ENCODE measurements at regions not wholly inside any gene's neighbourhood (a gene's known extent, or its start where the extent isn't known, plus 50 kb on each side); places are given as distances from the start of the nearest gene placed in this dataset.

DNA sequence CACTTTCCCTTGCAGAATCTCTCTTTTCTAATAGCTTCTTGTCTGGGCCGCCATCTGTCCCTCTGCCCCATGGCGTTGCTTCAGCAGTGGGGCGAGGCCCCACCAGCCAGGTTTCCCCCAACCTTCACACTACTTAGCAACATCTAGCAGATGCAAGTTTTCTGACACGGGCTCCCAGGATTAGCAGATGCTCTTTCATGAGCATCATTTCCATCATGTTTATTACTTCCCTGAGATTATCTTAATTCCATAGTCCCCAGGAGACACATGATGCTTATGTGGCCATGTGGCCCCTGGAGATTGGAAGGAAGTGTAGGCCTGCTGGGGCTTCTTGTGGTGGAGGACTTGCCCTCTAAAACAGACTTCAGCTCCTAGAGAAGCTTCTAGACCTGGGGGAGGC, 102.0 kb upstream of the MYL2 start:
- no peak for DNase-seq (ENCODE audit: low read depth, low spot score)

DNA sequence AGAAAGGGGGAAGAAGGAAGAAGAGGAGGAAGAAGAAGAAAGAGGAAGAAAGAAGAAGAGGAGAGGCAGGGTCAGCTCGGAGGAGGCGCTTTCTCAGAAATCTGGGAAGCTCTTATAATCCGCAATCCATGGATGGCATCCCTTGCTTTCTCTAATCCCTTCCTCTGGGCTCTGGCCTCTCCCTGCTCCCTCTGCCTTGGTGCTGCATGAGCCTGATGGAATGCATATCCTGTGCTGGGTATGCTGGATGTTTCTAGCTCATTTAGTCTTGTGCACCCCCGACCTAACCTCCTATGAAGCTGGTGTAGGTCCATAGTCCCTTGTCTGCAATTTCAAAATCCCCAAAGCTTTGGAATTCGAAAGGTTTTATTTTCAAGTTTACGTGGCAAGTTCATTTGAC, 94.2 kb upstream of the MYL2 start:
- no peak for DNase-seq (ENCODE audit: low read depth, low spot score)

DNA sequence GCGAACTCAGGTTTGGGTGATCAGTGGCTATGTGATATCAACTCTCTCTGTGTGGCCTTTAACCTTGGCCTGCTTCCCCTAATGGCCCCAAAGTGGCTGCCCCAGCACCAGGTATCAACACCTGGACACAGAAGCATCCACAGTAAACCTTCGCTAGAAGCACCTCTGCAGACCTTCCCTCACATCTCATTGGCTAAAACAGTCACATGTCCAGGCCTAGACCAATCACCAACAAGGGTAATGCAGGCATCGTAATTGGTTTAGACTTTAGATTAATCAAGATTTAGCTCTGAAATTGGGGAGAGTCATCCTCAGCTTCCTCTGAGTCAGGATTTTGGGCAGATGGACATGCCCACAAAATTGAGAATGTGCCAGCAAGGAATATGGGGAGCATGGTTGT, 92.5 kb upstream of the MYL2 start:
- no peak for DNase-seq (ENCODE audit: low read depth, low spot score)

DNA sequence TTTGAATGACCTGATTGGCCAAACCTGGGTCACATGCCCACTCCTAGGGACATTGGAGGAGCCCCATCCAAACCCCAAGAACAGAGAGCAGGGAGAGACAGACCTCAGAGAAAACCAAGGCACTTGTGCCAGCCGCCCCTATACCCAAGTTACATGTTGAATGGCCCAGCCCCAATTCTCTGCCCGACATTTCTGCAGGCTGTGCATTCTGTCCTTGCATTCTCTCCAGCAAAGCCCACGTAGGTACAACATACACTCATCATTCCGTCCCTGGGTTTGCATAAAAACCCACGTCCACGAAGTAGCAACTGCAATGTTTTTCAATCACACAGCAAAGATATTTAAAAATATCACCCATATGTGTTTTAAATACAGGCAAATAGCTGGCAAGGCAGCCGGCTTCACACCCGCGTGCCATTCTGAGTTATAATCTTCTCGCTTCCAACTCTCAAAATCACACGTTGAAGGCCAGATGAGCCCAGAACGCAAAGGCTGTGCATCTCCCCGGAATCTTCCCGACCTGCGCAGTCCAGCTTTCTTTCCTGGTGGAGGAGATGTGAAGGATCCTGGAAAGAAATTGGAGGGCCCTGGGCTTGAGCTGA, 91.7 kb upstream of the MYL2 start:
- DNase-seq (ENCODE audit: low read depth, low spot score), result no peak

DNA sequence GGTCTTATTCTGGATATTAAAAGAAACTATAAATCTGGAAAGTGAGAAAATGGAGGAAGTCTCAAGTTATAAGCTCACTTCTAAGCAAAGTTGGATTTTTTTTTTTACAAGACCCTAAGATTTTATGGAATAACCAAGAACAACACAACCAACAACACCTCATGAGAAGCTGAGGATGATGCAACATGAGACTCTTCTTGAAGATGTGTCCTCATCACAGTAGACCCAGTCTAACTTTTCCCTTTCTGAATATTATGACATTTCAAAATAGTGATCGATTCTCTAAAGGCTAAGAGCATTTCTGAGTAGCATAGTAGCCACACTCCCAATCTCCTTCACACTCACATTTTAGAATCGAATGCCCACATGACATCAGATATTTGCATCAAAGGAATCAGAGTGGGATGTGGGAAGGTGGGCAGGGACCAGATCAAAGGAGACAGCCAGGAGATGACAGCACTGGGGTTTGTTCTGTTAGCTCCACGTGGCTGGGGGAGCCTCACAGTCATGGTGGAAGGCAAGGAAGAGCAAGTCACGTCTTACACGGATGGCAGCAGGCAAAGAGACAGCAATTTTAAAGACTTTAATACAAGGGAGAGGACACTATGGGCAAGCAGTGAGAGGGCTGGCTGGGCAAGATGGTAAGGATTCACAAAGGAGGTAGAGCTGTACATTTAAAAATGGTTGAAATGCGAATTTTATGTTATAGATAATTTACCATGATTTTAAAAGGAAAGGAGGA, 90.7 kb upstream of the MYL2 start:
- DNase-seq (ENCODE audit: low read depth, low spot score), result no peak

DNA sequence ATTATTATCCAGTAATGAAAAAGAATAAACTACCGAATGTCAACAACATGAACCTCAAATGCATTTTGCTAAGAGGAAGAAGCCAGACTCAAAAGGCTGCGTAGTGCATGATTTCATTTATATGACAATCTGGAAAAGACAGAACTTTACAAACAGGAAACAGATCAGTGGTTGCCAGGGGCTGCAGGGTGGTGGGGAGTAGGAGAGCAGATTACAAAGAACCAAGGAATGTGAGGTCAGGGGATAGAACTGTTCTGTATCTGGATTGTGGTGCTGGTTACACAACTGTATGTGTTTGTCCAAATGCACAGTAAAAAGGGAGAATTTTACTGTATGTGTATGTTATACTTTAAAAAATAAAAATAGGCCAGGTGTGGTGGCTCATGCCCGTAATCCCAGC, 89.7 kb upstream of the MYL2 start:
- DNase-seq (ENCODE audit: low read depth, low spot score), result no peak

DNA sequence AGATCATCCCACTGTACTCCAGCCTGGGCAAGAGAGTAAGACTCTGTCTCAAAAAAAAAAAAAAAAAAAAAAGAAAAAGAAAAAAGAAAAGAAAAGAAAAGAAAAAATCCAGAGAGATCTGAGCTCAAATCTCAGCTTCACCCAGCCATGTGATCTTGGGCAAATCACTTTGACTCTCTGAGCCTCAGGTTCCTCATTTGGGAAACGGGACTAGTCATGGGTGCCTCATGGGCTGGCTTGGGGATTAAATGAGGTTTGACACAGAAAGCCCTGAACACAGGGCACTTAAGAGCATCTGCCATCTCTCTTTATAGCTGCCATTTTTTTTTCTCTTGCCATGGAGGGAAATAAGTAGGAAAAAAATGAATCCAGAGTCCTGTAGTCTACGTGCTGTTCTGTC, 86.2 kb upstream of the MYL2 start:
- DNase-seq (ENCODE audit: low read depth, low spot score), result no peak

DNA sequence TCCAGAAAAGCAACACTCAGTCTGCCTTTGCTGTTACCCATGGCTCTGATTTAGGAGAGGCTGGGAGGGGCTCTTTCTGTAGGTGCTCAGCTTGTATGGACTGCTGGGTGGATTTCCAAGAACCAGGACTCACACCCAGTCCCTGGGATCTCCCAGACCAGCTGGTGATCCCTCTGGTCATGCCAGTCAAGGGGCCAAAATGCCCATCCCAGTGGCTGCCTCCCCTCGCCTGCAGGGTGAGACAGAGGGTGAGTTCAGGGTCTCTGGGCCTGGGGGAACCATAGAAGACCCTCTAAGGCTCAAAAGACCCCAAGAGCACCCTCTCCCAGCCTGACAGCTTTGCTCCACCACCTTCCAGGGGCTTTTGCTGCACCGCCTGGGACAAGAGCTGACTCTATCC, 78.6 kb upstream of the MYL2 start:
- no peak for DNase-seq (ENCODE audit: low read depth, low spot score)

DNA sequence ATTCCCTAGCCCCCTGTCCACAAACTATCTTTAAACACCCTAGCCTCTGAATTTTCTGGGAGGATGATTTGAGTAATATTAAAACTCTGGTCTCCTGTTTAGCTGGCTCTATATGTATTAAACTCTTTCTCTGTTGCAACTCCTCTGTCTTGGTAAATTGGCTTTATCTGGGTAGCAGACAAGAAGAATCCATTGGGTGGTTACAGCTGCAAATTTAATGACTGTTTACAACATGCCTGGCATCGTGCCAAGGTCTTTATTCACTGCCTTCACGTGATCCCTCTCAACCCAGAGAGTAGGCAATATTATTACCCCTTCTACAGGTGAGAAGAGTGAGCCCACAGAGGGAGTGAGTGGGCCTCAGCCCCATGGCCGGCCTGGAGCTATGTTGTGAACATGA, 77.8 kb upstream of the MYL2 start:
- no peak for DNase-seq (ENCODE audit: low read depth, low spot score)

DNA sequence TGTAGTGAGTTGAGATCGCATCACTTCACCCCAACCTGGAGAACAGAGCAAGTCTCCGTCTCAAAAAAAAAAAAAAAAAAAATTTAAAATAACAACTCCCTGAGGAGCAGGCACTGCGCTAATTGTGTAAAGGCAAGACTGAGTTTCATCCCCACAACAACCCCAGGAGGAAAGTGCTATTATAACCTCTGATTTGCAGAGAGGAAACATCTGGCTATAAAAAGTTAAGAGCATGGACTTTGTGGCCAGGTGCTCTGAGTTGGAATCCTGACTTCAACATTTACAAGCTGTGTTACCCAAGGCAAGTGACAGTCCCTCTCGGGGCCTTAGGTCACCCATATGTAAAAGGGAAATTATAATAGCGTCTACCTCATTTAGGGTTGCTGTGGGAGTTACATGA, 76.0 kb upstream of the MYL2 start:
- no peak for DNase-seq (ENCODE audit: low read depth, low spot score)

DNA sequence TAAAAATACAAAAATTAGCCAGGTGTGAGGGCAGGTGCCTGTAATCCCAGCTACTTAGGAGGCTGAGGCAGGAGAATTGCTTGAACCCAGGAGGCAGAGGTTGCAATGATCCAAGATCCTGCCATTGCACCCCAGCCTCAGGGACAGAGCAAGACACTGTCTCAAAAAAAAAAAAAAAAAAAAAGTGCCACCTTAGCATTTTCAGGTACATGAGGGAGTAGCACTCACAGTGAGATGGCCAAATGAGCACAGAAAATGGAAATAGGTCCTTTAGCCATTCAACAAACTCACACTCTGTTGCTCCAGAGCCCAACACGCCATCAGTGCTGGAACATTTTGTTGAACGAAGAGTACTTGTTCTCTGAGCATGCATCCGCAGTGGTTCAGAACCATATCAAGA, 75.2 kb upstream of the MYL2 start:
- no peak for DNase-seq (ENCODE audit: low read depth, low spot score)

DNA sequence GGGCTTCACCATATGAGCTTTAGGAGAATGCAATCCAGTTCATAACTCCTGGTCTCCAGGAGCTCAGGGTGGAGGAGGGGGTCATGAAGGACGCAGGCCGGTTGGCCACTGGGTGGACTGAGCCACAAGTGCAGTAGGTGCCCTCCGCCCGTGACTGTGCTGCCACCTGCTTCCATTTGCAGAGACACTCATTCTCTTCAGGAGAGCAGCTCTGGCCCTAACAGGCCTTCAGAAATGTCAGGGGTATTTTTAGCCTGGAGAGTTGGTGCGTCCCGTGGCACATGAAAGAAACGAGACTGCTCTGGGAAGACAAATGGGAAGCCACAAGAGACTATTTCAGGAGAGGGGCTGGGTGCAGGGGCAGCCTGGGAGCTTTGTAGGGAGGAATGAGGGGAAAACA, 74.6 kb upstream of the MYL2 start:
- no peak for DNase-seq (ENCODE audit: low read depth, low spot score)

DNA sequence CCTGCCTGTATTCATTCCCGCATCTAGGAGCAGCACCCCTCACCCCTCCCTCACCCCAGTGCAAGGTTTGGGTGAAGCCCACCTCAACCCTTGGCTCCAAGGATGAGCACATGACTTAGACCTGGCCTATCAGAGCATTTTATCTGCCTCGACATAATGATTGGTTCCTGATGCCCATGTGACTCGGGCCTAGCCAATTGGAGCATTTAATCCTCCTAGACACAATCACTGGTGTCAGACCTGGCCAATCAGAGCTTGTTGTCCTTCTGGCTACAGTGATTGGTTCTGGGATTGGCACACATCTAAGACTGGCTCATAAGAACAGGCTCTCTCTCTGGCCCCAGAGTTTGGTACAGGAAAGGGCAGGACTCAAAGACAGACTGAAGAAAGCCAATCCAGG, 73.1 kb upstream of the MYL2 start:
- DNase-seq (ENCODE audit: low read depth, low spot score), result no peak

DNA sequence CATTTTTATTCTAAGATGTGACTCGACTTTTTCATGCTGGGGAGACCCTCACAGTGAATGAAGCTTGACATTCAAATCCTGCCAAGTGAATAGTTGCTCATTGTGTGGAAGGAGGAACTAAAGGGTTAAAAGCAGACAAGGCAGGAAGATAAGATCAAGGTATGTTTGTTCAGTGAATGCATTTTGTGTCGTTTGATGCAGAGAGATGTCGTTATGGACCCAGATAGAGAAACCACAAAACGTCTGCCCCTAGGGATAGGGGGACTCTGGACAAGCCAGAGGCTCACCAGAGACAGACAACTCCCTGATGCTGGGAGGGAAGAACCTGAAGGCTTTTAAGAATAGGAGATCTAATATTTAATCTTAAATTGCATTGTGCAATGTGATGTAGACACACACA, 72.5 kb upstream of the MYL2 start:
- no peak for DNase-seq (ENCODE audit: low read depth, low spot score)

DNA sequence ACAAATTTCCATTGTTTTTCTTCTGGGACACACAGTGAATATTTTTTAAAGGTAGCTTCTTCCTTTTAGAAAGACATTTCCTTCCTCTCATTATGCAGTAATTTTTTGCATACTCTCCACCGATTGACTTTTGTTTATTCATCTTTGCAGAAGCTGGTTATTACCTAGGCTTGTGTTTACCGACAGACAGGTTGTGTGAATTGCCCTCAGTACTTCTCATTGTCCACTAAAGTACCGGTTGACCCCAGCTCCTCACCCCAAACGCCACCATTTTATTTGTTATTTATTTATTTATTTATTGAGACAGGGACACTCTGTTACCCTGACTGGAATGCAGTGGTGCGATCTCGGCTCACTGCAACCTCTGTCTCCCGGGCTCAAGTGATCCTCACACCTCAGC, 63.4 kb upstream of the MYL2 start:
- DNase-seq (ENCODE audit: low read depth, low spot score), result no peak

DNA sequence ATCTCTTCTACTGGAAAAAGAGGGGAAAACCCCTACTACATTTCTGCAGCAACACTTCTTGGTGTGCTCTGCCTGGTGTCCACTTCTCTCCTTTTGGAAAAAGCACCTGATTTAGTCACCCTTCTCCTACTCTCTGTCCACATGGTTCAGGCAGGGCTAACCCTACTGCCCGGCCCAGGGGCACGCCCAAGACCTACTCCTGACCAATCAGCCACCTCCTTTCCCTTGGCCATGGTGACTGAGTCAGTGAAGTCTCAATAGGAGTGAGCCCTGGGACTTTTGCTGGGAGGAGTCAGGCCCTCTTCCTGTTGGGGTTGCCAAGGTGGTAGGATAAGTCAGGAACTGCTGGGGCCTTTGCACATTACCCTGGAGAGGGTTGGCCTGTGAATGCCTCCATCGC, 52.5 kb upstream of the MYL2 start:
- DNase-seq (ENCODE audit: low read depth, low spot score), result no peak

DNA sequence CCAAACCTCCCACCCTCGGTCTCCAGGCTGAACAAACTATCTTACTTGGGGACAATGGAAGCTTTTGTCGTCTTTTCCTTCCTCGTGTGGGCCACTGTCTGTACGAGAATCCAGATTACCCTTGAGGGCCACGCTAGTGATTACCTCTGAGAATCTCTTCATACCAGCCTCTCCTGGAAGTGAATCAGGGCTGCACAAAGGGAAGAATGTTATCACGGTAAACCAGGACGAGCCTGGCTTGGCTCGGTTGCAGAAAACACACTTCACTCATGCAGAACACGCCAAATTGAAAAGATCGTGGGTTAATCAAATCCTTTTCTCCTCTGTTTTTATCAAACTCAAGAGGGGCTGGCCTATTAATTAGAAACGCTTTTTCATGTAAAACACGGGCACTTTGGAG, 51.6 kb upstream of the MYL2 start:
- peak; percentile 5 for DNase-seq (ENCODE audit: low read depth, low spot score)

DNA sequence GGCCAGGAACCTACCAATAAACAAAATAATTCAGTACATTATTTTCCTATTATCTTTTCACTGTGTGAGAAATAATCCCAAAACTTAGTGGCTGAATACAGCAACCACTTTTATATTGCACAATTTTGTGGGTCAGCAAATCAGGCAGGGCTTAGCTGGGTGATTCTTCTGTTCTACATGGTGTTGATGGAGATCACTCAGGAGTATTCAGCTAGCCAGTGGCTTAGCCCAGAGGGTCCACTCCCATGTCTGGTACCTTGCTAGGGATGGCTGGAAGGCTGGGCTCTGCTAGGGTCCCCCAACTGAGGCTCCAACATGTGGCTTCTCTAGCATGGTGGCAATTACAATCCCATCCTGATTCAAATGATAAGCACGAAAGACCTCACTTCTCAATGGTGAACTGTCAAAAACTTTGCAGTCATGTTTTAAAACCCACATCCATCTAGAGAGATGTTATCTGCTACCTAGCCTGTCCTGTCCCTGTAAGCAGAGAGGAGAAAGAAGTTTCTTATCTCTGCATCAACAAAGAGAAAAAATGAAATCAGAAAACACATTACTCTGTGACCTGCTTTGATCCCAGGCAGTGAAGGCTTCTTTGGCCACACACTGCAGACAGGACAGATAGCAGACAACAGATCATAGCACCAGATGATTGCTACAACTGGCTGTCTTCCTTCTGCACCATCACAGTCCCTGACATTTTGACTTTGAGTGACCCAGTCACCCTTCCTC, 51.0 kb upstream of the MYL2 start:
- no peak for DNase-seq (ENCODE audit: low read depth, low spot score)
